SK-N-DZ (cell line): ENCODE measurements at regions not wholly inside any gene's neighbourhood (a gene's known extent, or its start where the extent isn't known, plus 50 kb on each side); places are given as distances from the start of the nearest gene placed in this dataset.

ENCODE experiments used
- DNase-seq: peaks from one replicate; pipeline ENCODE4 v3.0.0-alpha.2; 2015; ENCODE audit warnings: low spot score

GRCh38 chr15:91555312-91555711, 298.2 kb upstream of the SLCO3A1 start:
- DNase-seq, result no peak

GRCh38 chr15:91556926-91557325, 296.6 kb upstream of the SLCO3A1 start:
- peak; percentile 41 for DNase-seq

- DNase-seq, result no peak
Observed at GRCh38 chr15:91559066-91559465, 294.4 kb upstream of the SLCO3A1 start.

- no peak for DNase-seq
Observed at GRCh38 chr15:91561371-91562100, 292.0 kb upstream of the SLCO3A1 start.

GRCh38 chr15:91562698-91563097, 290.8 kb upstream of the SLCO3A1 start:
- no peak for DNase-seq

GRCh38 chr15:91564631-91565030, 288.9 kb upstream of the SLCO3A1 start:
- DNase-seq, result no peak

GRCh38 chr15:91566141-91566540, 287.4 kb upstream of the SLCO3A1 start:
- DNase-seq, result no peak

GRCh38 chr15:91568036-91568435, 285.5 kb upstream of the SLCO3A1 start:
- no peak for DNase-seq

- no peak for DNase-seq
Observed at GRCh38 chr15:91572110-91572509, 281.4 kb upstream of the SLCO3A1 start.

GRCh38 chr15:91576096-91576495, 277.4 kb upstream of the SLCO3A1 start:
- no peak for DNase-seq

- DNase-seq, result no peak
Observed at GRCh38 chr15:91578511-91578910, 275.0 kb upstream of the SLCO3A1 start.

- DNase-seq, result no peak
Observed at GRCh38 chr15:91584895-91585294, 268.6 kb upstream of the SLCO3A1 start.

GRCh38 chr15:91586560-91586959, 266.9 kb upstream of the SLCO3A1 start:
- no peak for DNase-seq

- no peak for DNase-seq
Observed at GRCh38 chr15:91589360-91589759, 264.1 kb upstream of the SLCO3A1 start.

GRCh38 chr15:91592567-91592966, 260.9 kb upstream of the SLCO3A1 start:
- no peak for DNase-seq

GRCh38 chr15:91593067-91593466, 260.4 kb upstream of the SLCO3A1 start:
- no peak for DNase-seq

GRCh38 chr15:91593653-91594052, 259.9 kb upstream of the SLCO3A1 start:
- no peak for DNase-seq

GRCh38 chr15:91599261-91599660, 254.2 kb upstream of the SLCO3A1 start:
- DNase-seq, result peak; percentile 68

GRCh38 chr15:91603384-91604080, 250.0 kb upstream of the SLCO3A1 start:
- no peak for DNase-seq

- DNase-seq, result no peak
Observed at GRCh38 chr15:91604122-91604521, 249.4 kb upstream of the SLCO3A1 start.

- no peak for DNase-seq
Observed at GRCh38 chr15:91605576-91605975, 247.9 kb upstream of the SLCO3A1 start.

GRCh38 chr15:91609231-91609630, 244.3 kb upstream of the SLCO3A1 start:
- DNase-seq, result no peak

GRCh38 chr15:91609966-91610365, 243.5 kb upstream of the SLCO3A1 start:
- DNase-seq, result no peak
